SK-N-SH (cell line): ENCODE measurements at regions not wholly inside any gene's neighbourhood (a gene's known extent, or its start where the extent isn't known, plus 50 kb on each side); places are given as distances from the start of the nearest gene placed in this dataset.
"Not testable (repeated sequence)": the region's sequence is repeated elsewhere in the genome, so short reads cannot be mapped to it uniquely, and the experiment has no call there.

Experiments used
- CTCF ChIA-PET: fragments of 300-600, 350-600 bp; formaldehyde crosslinking; extraction: SDS; loops from one replicate; lab custom pipeline; 2021; lab: Yijun Ruan, JAX
- POLR2A ChIA-PET: fragments of 350-600 bp; sonication (Branson Sonifier 250); formaldehyde crosslinking; extraction: SDS; loops from one replicate; lab custom pipeline; 2020; ENCODE audit warnings: antibody characterized with exemption, inconsistent platforms; lab: Yijun Ruan, JAX
- DNase-seq: peaks from one replicate; pipeline ENCODE4 v3.0.0; 2012
- H2AFZ ChIP-seq: fragments of 200-600 bp; sonication (generic); 2 replicates; pipeline ENCODE4 v1.8.1; 2016; ENCODE audit warnings: antibody characterized with exemption, mild to moderate bottlenecking, low read depth
- H3F3A ChIP-seq: fragments of 200-600 bp; sonication (generic); replicated peaks from 2 replicates; pipeline ENCODE3; 2016; ENCODE audit warnings: antibody characterized with exemption, mild to moderate bottlenecking; ENCODE audit not compliant: insufficient read depth
- H3K27ac ChIP-seq, 2 experiments: fragments of 200-500 bp in 1 of 2; fragments of 200-600 bp in 1 of 2; sonication (Bioruptor generic) in 1 of 2; sonication (generic), shearing (Covaris generic) in 1 of 2; 2 replicates each; pipeline versions ENCODE4 v1.5.1 to v1.6.1; 2014 to 2016; ENCODE audit warnings: low read depth in 2 of 2, inconsistent platforms in 1 of 2, low read length in 1 of 2, mild to moderate bottlenecking in 1 of 2, mixed read lengths in 1 of 2
- H3K27me3 ChIP-seq: fragments of 200-600 bp; sonication (generic), shearing (Covaris generic); 2 replicates; pipeline ENCODE4 v1.6.1; 2016; ENCODE audit warnings: mixed run types; ENCODE audit not compliant: insufficient read depth
- H3K36me3 ChIP-seq, 2 experiments: fragments of 200-500 bp in 1 of 2; fragments of 200-600 bp in 1 of 2; sonication (Bioruptor generic) in 1 of 2; sonication (generic) in 1 of 2; replicated peaks in 1 of 2; 2 replicates each; pipeline versions ENCODE3 to v1.5.1; 2014 to 2016; ENCODE audit warnings: low read length in 1 of 2, mild to moderate bottlenecking in 1 of 2; ENCODE audit not compliant: insufficient read depth in 2 of 2, control insufficient read depth in 1 of 2
- H3K4me1 ChIP-seq, 2 experiments: fragments of 200-500 bp in 1 of 2; fragments of 200-600 bp in 1 of 2; sonication (Bioruptor generic) in 1 of 2; sonication (generic), shearing (Covaris generic) in 1 of 2; 2 replicates each; pipeline versions ENCODE4 v1.5.1 to v1.6.1; 2014 to 2016; ENCODE audit warnings: low read depth in 1 of 2, low read length in 1 of 2, mixed run types in 1 of 2; ENCODE audit not compliant: insufficient read depth in 2 of 2, control insufficient read depth in 1 of 2
- H3K4me2 ChIP-seq: fragments of 200-600 bp; sonication (generic), shearing (Covaris generic); 2 replicates; pipeline ENCODE4 v1.6.1; 2017; ENCODE audit warnings: mixed run types
- H3K4me3 ChIP-seq, 2 experiments: fragments of 200-500 bp in 1 of 2; fragments of 200-600 bp in 1 of 2; sonication (Bioruptor generic) in 1 of 2; sonication (generic), shearing (Covaris generic) in 1 of 2; 2 replicates each; pipeline versions ENCODE4 v1.5.1 to v1.8.1; 2014 to 2016; ENCODE audit warnings: low read depth in 2 of 2, inconsistent platforms in 1 of 2, low read length in 1 of 2, mild to moderate bottlenecking in 1 of 2, mixed read lengths in 1 of 2, moderate library complexity in 1 of 2
- H3K79me2 ChIP-seq: fragments of 200-600 bp; sonication (generic); 2 replicates; pipeline ENCODE4 v1.8.1; 2017; ENCODE audit warnings: mild to moderate bottlenecking; ENCODE audit not compliant: insufficient read depth
- H3K9ac ChIP-seq: fragments of 200-600 bp; sonication (generic); 2 replicates; pipeline ENCODE4 v1.6.1; 2017; ENCODE audit warnings: mixed run types
- H3K9me2 ChIP-seq: fragments of 200-600 bp; sonication (generic); 2 replicates; pipeline ENCODE4 v1.6.1; 2017; ENCODE audit warnings: mixed run types
- H3K9me3 ChIP-seq: fragments of 200-600 bp; sonication (generic); 2 replicates; pipeline ENCODE4 v1.6.1; 2017; ENCODE audit warnings: mixed run types, mild to moderate bottlenecking, moderate library complexity
- H4K20me1 ChIP-seq: fragments of 200-600 bp; sonication (generic); 2 replicates; pipeline ENCODE4 v1.6.1; 2017; ENCODE audit warnings: mild to moderate bottlenecking, mixed run types; ENCODE audit not compliant: insufficient read depth
- CHD2 ChIP-seq: fragments of 150-350 bp; IDR thresholded peaks from 2 replicates; pipeline ENCODE4 v1.6.1; 2018; ENCODE audit warnings: low read length; ENCODE audit not compliant: partially characterized antibody
- GATA2 ChIP-seq: sonication (generic); formaldehyde crosslinking; IDR thresholded peaks from 2 replicates; pipeline ENCODE4 v1.5.0; 2020; ENCODE audit warnings: mild to moderate bottlenecking, missing genetic modification reagents
- RCOR1 ChIP-seq: fragments of 150-350 bp; IDR thresholded peaks from 2 replicates; pipeline ENCODE4 v1.6.1; 2017; ENCODE audit warnings: antibody characterized with exemption, low read length
- WGBS: methylation state at CpG from one replicate; pipeline ENCODE4 v1.1.6; 2017; ENCODE audit warnings: low lambda C conversion rate; 5-methylcytosine and 5-hydroxymethylcytosine counted together

- POLR2A ChIA-PET, H3K4me2 ChIP-seq, H3K79me2 ChIP-seq, H3F3A ChIP-seq, H2AFZ ChIP-seq, H3K9me2 ChIP-seq, H3K9me3 ChIP-seq, H4K20me1 ChIP-seq, H3K36me3 ChIP-seq, H3K4me3 ChIP-seq, DNase-seq, H3K9ac ChIP-seq, H3K27me3 ChIP-seq: not testable (repeated sequence)
- CTCF ChIA-PET = interaction anchor here (1.4 kb wide), 1 partner anchor 22 kb away, joined by 6 read pairs; no protein-coding TSS in a partner anchor
- H3K4me1 ChIP-seq = peaks cover 0 to 19% of the 10 kb centered on the region in 2 experiments; a peak in 2 of 4 replicates
- peak overlapping the region in 1 of 2 experiments; percentile 79; a peak in 2 of 4 replicates for H3K27ac ChIP-seq
- 91% methylated on average over 24 of the region's 24 CpGs for WGBS
- TF ChIP-seq GATA2 (CRISPR knock-in tag) (peak; percentile 24; the same call in 1 of the 2 replicates), CHD2 (peak; percentile 35), RCOR1 (0 out of 2 replicates have a peak, but pooled peaks have one; percentile 15)
These were observed 1371.5 kb downstream of the CDH12 start for GRCh38 chr5:21481320-21482270.

- H3K4me2 ChIP-seq, H2AFZ ChIP-seq, H3F3A ChIP-seq, H4K20me1 ChIP-seq, H3K27me3 ChIP-seq, H3K36me3 ChIP-seq, H3K79me2 ChIP-seq, H3K4me3 ChIP-seq, H3K9ac ChIP-seq, H3K9me2 ChIP-seq, POLR2A ChIA-PET, H3K27ac ChIP-seq, CTCF ChIA-PET, H3K9me3 ChIP-seq: not testable (repeated sequence)
- peak; percentile 9 for DNase-seq
- H3K4me1 ChIP-seq = peaks cover 0 to 19% of the 10 kb centered on the region in 2 experiments; a peak in 2 of 4 replicates
- WGBS = 83% methylated on average over 4 of the region's 4 CpGs
These were observed 1373.1 kb downstream of the CDH12 start for GRCh38 chr5:21480054-21480453.

GRCh38 chr5:21473981-21474380 is 1379.2 kb downstream of the CDH12 start:
- H3K4me2 ChIP-seq, H4K20me1 ChIP-seq, H3K27me3 ChIP-seq, H3K36me3 ChIP-seq, POLR2A ChIA-PET, DNase-seq, H3K9ac ChIP-seq, H3K4me1 ChIP-seq, H3K79me2 ChIP-seq, H3F3A ChIP-seq, H3K4me3 ChIP-seq, H3K9me2 ChIP-seq, CTCF ChIA-PET, H2AFZ ChIP-seq, H3K27ac ChIP-seq, H3K9me3 ChIP-seq: not testable (repeated sequence)
- 100% methylated on average over 5 of the region's 6 CpGs for WGBS

- H3K4me3 ChIP-seq, H3K27me3 ChIP-seq, DNase-seq, H3K9ac ChIP-seq, H2AFZ ChIP-seq, H3K4me2 ChIP-seq, H3F3A ChIP-seq, H3K36me3 ChIP-seq, CTCF ChIA-PET, H3K9me2 ChIP-seq, H4K20me1 ChIP-seq, H3K79me2 ChIP-seq, H3K27ac ChIP-seq, POLR2A ChIA-PET, H3K9me3 ChIP-seq, H3K4me1 ChIP-seq: not testable (repeated sequence)
- WGBS = 91% methylated on average over 8 of the region's 13 CpGs
These were observed 1379.7 kb downstream of the CDH12 start for GRCh38 chr5:21473436-21473835.

- POLR2A ChIA-PET = not testable (repeated sequence)
These were observed 1381.5 kb downstream of the CDH12 start for GRCh38 chr5:21471691-21472090.

More at GRCh38 chr5:21471691-21472090, 1381.5 kb downstream of the CDH12 start:
- H3K9me3 ChIP-seq, H2AFZ ChIP-seq, H3K79me2 ChIP-seq, H3K36me3 ChIP-seq, H3K4me3 ChIP-seq, H3K9ac ChIP-seq, DNase-seq, CTCF ChIA-PET, H3F3A ChIP-seq, H3K27ac ChIP-seq, H3K4me2 ChIP-seq, H3K9me2 ChIP-seq, H4K20me1 ChIP-seq, H3K27me3 ChIP-seq, H3K4me1 ChIP-seq: not testable (repeated sequence)
- 94% methylated on average over 2 of the region's 3 CpGs for WGBS
